Right lobe of liver (tissue), 6 donors: ENCODE measurements at regions not wholly inside any gene's neighbourhood (a gene's known extent, or its start where the extent isn't known, plus 50 kb on each side); places are given as distances from the start of the nearest gene placed in this dataset.

Source experiments
- ATAC-seq, 4 donors: fragments of 200-7000 bp; cut with Tn5 transposase; one replicate each; pipeline ENCODE4 v1.9.1; 2020; ENCODE audit warnings: mild to moderate bottlenecking in 4 of 4, moderate library complexity in 4 of 4
- DNase-seq, 3 donors: peaks; one replicate each; pipeline ENCODE4 v3.0.0-alpha.2; 2020
- H3K27ac ChIP-seq, 3 donors: fragments of 200-600 bp; one replicate each; pipeline ENCODE4 v1.8.0; 2022
- H3K27me3 ChIP-seq, 2 donors: fragments of 200-600 bp; one replicate each; pipeline ENCODE4 v1.8.0; 2022
- H3K36me3 ChIP-seq, 4 donors: fragments of 200-600 bp; sonication (generic) in 1 of 4; one replicate each; pipeline versions ENCODE4 v1.5.1 to v1.8.0; 2017 to 2022; ENCODE audit warnings: control low read depth in 1 of 4
- H3K4me1 ChIP-seq, 4 donors: fragments of 200-600 bp; sonication (generic) in 1 of 4; one replicate each; pipeline versions ENCODE4 v1.5.1 to v1.8.0; 2017 to 2022; ENCODE audit warnings: control low read depth in 1 of 4
- H3K4me3 ChIP-seq, 3 donors: fragments of 200-600 bp; one replicate each; pipeline ENCODE4 v1.8.0; 2022
- H3K9me3 ChIP-seq, 4 donors: fragments of 200-600 bp; sonication (generic) in 1 of 4; one replicate each; pipeline versions ENCODE4 v1.5.1 to v1.8.0; 2017 to 2022; ENCODE audit warnings: control low read depth in 1 of 4
- CTCF ChIP-seq, 4 donors: fragments of 200-600 bp in 3 of 4; fragments of 450-650 bp in 1 of 4; IDR thresholded peaks; one replicate each; pipeline versions ENCODE4 v1.5.1 to v1.8.0; 2016 to 2022; ENCODE audit warnings: antibody characterized with exemption in 4 of 4, mild to moderate bottlenecking in 2 of 4
- POLR2A ChIP-seq: fragments of 450-650 bp; IDR thresholded peaks from one replicate; pipeline ENCODE4 v1.6.1; 2017; ENCODE audit warnings: antibody characterized with exemption, mild to moderate bottlenecking
- WGBS: methylation state at CpG from one replicate; pipeline ENCODE4 v1.1.6; 2018; ENCODE audit warnings: low coverage, low lambda C conversion rate; ENCODE audit not compliant: insufficient coverage; ENCODE audit errors: missing lambda C conversion rate; 5-methylcytosine and 5-hydroxymethylcytosine counted together
- intact Hi-C, 2 donors: fragments of 100-400 bp; cut with DNase I; formaldehyde crosslinking; loops; one replicate each; pipeline versions ENCODE4 v1.11.2 to v1.14.1; 2022
- donor health status: DM: no; HTN: yes; CAD: no.
- donor health status: DM: no; HTN: no; CAD: no.
- donor health status: DM: no; HTN: no; CAD: no.
- donor health status: DM: no; HTN: yes; CAD: no.
- donor health status: DM: no; HTN: yes; CAD: no.

GRCh38 chr16:5581428-5581827 lies 483.8 kb upstream of the EEF2KMT start:
- Histone ChIP-seq H3K4me3 (no peak overlapping the region), H3K27ac (no peak overlapping the region), H3K9me3 (no peaks in the 10 kb centered on the region), H3K36me3 (no peaks in the 10 kb centered on the region), H3K4me1 (no peaks in the 10 kb centered on the region), H3K27me3 (no peaks in the 10 kb centered on the region)
- DNase-seq (no peak), ATAC-seq (no peak)
- TF ChIP-seq CTCF (IDR thresholded peaks at IDR 0.05), result no peak
- no peak for TF ChIP-seq POLR2A
- WGBS, result 27% methylated on average over 1 of the region's 2 CpGs
- intact Hi-C loops, result no loop called here

- DNase-seq (no peak), ATAC-seq (no peak)
- intact Hi-C loops, result no loop called here
- H3K27me3 ChIP-seq, result no peaks in the 10 kb centered on the region
- WGBS, result 55% methylated on average over 5 of the region's 6 CpGs
- no peak for TF ChIP-seq POLR2A
- TF ChIP-seq CTCF (IDR thresholded peaks at IDR 0.05), result no peak
- no peaks in the 10 kb centered on the region for H3K4me1 ChIP-seq
- no peaks in the 10 kb centered on the region for H3K9me3 ChIP-seq
- no peaks in the 10 kb centered on the region for H3K36me3 ChIP-seq
- H3K27ac ChIP-seq, result no peak overlapping the region
- no peak overlapping the region for H3K4me3 ChIP-seq
Observed at GRCh38 chr16:5580772-5581171, 483.2 kb upstream of the EEF2KMT start.

- DNase-seq (no peak), ATAC-seq (no peak)
- Histone ChIP-seq H3K27ac (no peak overlapping the region), H3K9me3 (no peaks in the 10 kb centered on the region), H3K27me3 (no peaks in the 10 kb centered on the region), H3K4me1 (no peaks in the 10 kb centered on the region), H3K36me3 (no peaks in the 10 kb centered on the region), H3K4me3 (no peak overlapping the region)
- WGBS, result 39% methylated on average over 4 of the region's 8 CpGs
- intact Hi-C loops, result no loop called here
- TF ChIP-seq CTCF (IDR thresholded peaks at IDR 0.05) (no peak), POLR2A (no peak)
Observed at GRCh38 chr16:5580296-5580695, 482.7 kb upstream of the EEF2KMT start.

GRCh38 chr16:5578980-5579379 lies 481.4 kb upstream of the EEF2KMT start:
- 39% methylated on average over 6 of the region's 7 CpGs for WGBS
- intact Hi-C loops, result no loop called here
- TF ChIP-seq CTCF (IDR thresholded peaks at IDR 0.05) (no peak), POLR2A (no peak)
- no peaks in the 10 kb centered on the region for H3K36me3 ChIP-seq
- DNase-seq (no peak), ATAC-seq (no peak)
- no peak overlapping the region for H3K27ac ChIP-seq
- H3K9me3 ChIP-seq, result no peaks in the 10 kb centered on the region
- no peaks in the 10 kb centered on the region for H3K4me1 ChIP-seq
- no peaks in the 10 kb centered on the region for H3K27me3 ChIP-seq
- no peak overlapping the region for H3K4me3 ChIP-seq

- Histone ChIP-seq H3K4me1 (no peaks in the 10 kb centered on the region), H3K27ac (no peak overlapping the region), H3K36me3 (no peaks in the 10 kb centered on the region), H3K27me3 (no peaks in the 10 kb centered on the region), H3K4me3 (no peak overlapping the region), H3K9me3 (no peaks in the 10 kb centered on the region)
- ATAC-seq (no peak), DNase-seq (no peak)
- WGBS, result 44% methylated on average over 5 of the region's 5 CpGs
- TF ChIP-seq CTCF (IDR thresholded peaks at IDR 0.05) (no peak), POLR2A (no peak)
- intact Hi-C loops, result no loop called here
Observed at GRCh38 chr16:5577463-5577862, 479.9 kb upstream of the EEF2KMT start.
